ENCODE measurements at regions not wholly inside any gene's neighbourhood (a gene's known extent, or its start where the extent isn't known, plus 50 kb on each side); places are given as distances from the start of the nearest gene placed in this dataset.

- no peak for TF ChIP-seq EZH2 (IDR thresholded peaks at IDR 0.05; ENCODE audit: borderline replicate concordance)
- TF ChIP-seq, protein P1, sequence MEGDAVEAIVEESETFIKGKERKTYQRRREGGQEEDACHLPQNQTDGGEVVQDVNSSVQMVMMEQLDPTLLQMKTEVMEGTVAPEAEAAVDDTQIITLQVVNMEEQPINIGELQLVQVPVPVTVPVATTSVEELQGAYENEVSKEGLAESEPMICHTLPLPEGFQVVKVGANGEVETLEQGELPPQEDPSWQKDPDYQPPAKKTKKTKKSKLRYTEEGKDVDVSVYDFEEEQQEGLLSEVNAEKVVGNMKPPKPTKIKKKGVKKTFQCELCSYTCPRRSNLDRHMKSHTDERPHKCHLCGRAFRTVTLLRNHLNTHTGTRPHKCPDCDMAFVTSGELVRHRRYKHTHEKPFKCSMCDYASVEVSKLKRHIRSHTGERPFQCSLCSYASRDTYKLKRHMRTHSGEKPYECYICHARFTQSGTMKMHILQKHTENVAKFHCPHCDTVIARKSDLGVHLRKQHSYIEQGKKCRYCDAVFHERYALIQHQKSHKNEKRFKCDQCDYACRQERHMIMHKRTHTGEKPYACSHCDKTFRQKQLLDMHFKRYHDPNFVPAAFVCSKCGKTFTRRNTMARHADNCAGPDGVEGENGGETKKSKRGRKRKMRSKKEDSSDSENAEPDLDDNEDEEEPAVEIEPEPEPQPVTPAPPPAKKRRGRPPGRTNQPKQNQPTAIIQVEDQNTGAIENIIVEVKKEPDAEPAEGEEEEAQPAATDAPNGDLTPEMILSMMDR (IDR thresholded peaks at IDR 0.05; ENCODE audit: poor library complexity), result no peak
- TF ChIP-seq EZH2phosphoT487 (IDR thresholded peaks at IDR 0.05; ENCODE audit: low read depth, severe bottlenecking, unreplicated experiment), result no peak
Observed at GRCh38 chr14:66099451-66099850, 386.7 kb upstream of the CCDC196 start.

All from hepatocyte (in vitro differentiated cells).